DMS 273 (cell line): ENCODE measurements at regions not wholly inside any gene's neighbourhood (a gene's known extent, or its start where the extent isn't known, plus 50 kb on each side); places are given as distances from the start of the nearest gene placed in this dataset.
A peak's percentile ranks its signal among the peaks of the same experiment; 100 is the strongest.

Source experiments
- DNase-seq: peaks from one replicate; lab custom pipeline; 2025; ENCODE audit not compliant: unreplicated experiment; lab: John Stamatoyannopoulos, UW

DNA sequence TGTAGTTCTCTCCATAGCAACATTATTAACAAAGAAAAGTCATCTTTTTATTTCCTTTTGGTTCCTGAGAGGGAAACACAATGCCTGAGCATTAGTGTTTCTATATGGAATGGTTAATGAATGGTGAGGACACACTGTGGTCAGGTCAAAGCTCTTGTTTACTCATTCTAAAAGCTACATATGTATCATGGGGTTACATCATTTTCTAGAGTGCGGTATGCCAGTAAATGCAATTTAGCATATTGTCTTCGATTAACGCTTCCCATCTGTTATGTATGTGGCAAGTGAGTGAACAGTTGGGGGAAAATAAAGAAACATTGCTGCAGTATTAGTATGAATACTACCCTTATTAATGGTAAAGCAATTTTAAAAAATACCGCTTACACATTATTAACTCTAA lies 1152.2 kb upstream of the SPRY2 start:
- peak; percentile 47 for DNase-seq

DNA sequence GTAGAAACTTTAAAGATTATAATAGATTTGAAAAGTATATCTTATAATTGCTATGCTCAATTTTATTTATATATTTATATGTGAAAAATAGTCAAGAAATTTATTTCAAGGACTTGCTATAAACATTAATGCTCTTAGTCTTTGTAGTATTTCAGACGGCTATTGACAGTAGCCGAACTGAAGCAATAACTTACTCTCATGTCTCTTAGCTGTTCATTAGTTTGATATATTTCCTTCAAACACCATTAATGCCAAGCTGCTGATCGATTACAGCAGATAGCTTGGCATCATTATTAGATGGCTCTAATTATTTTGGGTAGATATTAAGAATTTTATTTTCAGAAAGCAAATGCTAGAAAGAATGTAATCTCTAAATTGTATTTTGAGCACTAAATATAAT lies 1151.5 kb upstream of the SPRY2 start:
- DNase-seq: no peak

GRCh38 chr13:81488021-81488420 lies 1147.1 kb upstream of the SPRY2 start:
- no peak for DNase-seq

DNA sequence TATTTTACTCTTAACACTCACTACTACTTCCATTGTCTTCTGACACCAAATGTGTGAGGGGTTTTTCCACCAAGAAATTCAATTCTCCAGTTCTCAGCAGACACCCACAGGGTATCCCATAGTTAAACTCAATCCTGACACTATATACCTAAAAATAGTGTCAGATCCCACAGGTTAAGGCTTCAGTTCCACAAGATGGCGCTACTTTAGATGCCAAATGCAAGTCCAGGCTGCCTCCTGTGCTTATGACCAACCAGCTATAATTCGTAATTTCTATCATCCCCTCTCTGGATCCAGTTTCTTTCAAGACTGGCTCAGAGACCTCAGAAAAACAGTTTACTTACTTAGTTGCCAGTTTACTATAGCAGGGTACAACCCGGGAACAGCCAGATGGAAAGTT lies 1146.2 kb upstream of the SPRY2 start:
- DNase-seq: peak; percentile 67

GRCh38 chr13:81480634-81481033 lies 1139.7 kb upstream of the SPRY2 start:
- peak; percentile 4 for DNase-seq

GRCh38 chr13:81473366-81473899 lies 1132.5 kb upstream of the SPRY2 start:
- DNase-seq: no peak

GRCh38 chr13:81458170-81458569 lies 1117.2 kb upstream of the SPRY2 start:
- no peak for DNase-seq

- no peak for DNase-seq
These were observed 1105.5 kb upstream of the SPRY2 start for GRCh38 chr13:81446441-81446840.

DNA sequence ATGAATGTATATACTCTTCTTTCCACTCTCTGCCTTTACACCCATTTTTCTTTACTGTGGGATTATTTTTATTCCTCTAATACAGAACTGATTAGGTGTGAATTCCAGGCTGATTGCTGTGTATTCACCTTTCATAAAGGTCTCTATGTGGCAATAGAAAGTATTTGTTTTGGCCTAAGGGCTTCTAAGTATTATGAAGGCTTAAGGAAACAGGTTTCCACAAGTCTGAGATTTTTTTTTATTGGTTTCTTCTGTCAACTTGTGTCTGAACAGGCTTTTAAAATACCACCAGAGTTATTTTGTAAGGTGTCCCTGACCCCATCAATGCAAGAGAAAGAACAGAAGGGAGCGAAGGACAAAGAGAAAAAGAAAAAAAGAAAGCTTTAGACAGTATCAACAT lies 1102.0 kb upstream of the SPRY2 start:
- no peak for DNase-seq

- no peak for DNase-seq
These were observed 1084.4 kb upstream of the SPRY2 start for GRCh38 chr13:81425286-81425685.

GRCh38 chr13:81409284-81409683 lies 1068.4 kb upstream of the SPRY2 start:
- no peak for DNase-seq

- no peak for DNase-seq
These were observed 1067.7 kb upstream of the SPRY2 start for GRCh38 chr13:81408647-81409046.

GRCh38 chr13:81406639-81407292 lies 1065.8 kb upstream of the SPRY2 start:
- DNase-seq: no peak

GRCh38 chr13:81406022-81406421 lies 1065.1 kb upstream of the SPRY2 start:
- no peak for DNase-seq

GRCh38 chr13:81396192-81396591 lies 1055.3 kb upstream of the SPRY2 start:
- peak; percentile 0 for DNase-seq

- peak; percentile 89 for DNase-seq
These were observed 1054.4 kb upstream of the SPRY2 start for GRCh38 chr13:81395368-81395767.

GRCh38 chr13:81394640-81395039 lies 1053.7 kb upstream of the SPRY2 start:
- no peak for DNase-seq

- no peak for DNase-seq
These were observed 1052.8 kb upstream of the SPRY2 start for GRCh38 chr13:81393721-81394120.

DNA sequence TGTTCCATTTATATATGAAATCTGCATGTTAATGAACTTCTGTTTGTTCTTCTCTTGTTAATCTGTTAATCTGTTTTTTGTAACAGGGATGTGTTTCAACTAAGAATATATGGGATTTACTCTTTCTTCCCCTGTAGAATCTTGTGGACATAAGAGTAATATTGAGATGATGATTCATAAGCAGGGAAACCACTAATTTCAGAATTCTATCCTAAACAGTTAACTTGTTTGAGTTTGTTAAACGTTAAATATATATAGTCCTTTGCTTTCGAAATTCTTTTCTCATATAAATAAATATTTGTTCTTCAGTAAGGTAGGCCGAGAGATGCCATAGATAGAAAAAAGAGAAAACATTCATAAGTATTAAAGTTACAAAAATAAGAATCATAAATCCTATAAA lies 1052.2 kb upstream of the SPRY2 start:
- DNase-seq: no peak

DNA sequence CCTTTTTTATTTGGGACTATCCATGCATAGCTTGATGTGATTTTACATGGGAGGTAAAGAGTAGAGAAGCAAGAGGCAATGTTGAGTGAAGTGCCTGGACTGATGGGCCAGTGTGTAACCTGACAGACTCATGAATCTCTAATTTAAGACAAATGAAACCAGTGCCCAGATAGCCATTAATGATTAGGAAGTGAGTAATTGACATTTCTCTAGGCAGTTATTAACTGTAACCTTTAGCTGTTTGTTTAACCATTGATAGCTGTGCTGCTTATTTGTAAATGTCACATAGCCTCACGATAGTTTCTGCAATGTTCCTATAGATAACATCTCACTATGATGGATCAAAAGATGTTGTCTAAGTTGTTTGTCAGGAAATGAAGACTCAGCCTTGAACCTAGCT lies 1047.5 kb upstream of the SPRY2 start:
- no peak for DNase-seq

- DNase-seq: no peak
These were observed 1042.5 kb upstream of the SPRY2 start for GRCh38 chr13:81383444-81383843.

DNA sequence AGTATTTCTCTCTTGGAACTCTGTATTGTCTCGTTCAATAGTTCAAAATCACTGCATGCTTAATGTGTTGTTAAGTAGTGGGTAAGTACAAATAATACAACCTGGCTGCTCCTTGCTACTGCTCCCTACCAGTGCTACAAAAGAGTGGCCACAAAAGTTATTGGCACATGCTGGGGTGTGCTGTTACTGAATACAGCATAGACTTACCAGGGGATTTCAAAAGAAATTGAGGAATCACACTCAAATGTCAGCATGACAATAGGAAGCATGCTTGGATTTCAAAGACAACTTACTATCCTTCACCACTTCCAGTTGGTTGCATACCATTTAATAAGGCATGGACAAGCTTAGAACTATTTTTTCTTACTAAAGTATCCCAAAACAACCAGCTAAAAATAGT lies 1041.3 kb upstream of the SPRY2 start:
- DNase-seq: no peak

DNA sequence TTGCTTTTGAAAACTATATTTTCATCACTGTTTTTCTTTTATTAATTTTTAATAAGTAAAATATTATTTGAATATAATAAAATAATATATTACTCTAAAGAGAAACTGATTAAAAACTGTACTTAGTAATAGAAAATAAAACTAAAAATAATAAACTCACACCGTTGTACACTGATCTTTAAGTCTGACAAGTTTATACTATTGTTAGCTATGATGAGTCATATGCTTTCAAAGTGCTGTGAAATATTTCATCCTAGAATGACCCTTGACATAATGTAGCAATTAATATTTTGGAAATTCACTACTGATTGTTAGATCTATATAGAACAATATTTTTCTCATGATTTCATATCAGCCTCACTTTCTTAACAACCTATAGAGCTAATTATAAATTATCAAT lies 1040.6 kb upstream of the SPRY2 start:
- no peak for DNase-seq
